K562 (cell line): ENCODE measurements at regions not wholly inside any gene's neighbourhood (a gene's known extent, or its start where the extent isn't known, plus 50 kb on each side); places are given as distances from the start of the nearest gene placed in this dataset.

Experiments used
- ATAC-seq: fragments of 200-7000 bp; cut with Tn5 transposase; 3 replicates; pipeline ENCODE4 v1.9.1; 2020; ENCODE audit warnings: moderate library complexity
- BruUV-seq: library from RNA; stranded (reverse); fragments of 400-500 nt; replicated peaks from 2 replicates; lab custom pipeline; 2021; lab: Mats Ljungman, UMichigan
- CTCF ChIA-PET: fragments of 300-600 bp; formaldehyde crosslinking; extraction: SDS; loops from one replicate; lab custom pipeline; 2021; ENCODE audit warnings: low intra/inter-chr PET ratio; lab: Yijun Ruan, JAX
- POLR2A ChIA-PET: fragments of 300-600, 350-650 bp; sonication (Branson Sonifier 250); formaldehyde crosslinking; extraction: SDS; loops from one replicate; lab custom pipeline; 2021; ENCODE audit warnings: antibody characterized with exemption, inconsistent platforms; lab: Yijun Ruan, JAX
- DNase-seq, 4 experiments: peaks; one replicate each; pipeline versions ENCODE4 v3.0.0 to v3.0.0-alpha.2; 2011 to 2018; ENCODE audit warnings: low spot score in 3 of 4, mixed read lengths in 3 of 4; ENCODE audit errors: extremely low read depth in 1 of 4
- FAIRE-seq: peaks from 2 replicates; lab custom pipeline; 2011; peaks lifted over from hg19 to GRCh38; lab: Jason Lieb, UNC
- H2AFZ ChIP-seq: 2 replicates; pipeline ENCODE4 v1.6.0; 2011; ENCODE audit warnings: low read depth, low read length, control low read depth, inconsistent platforms
- H3K27ac ChIP-seq: fragments of 200-600 bp; 3 replicates; pipeline ENCODE4 v1.8.0; 2011; ENCODE audit warnings: low read depth, mild to moderate bottlenecking, control low read depth, inconsistent platforms, low read length, moderate library complexity, mixed read lengths; ENCODE audit errors: extremely low read depth
- H3K27me3 ChIP-seq, 2 experiments: fragments of 300-600 bp in 1 of 2; 2 replicates in 1 of 2; 3 replicates in 1 of 2; pipeline versions ENCODE4 v1.6.0 to v1.8.0; 2011; ENCODE audit warnings: inconsistent platforms in 2 of 2, low read length in 2 of 2, mild to moderate bottlenecking in 1 of 2, mixed read lengths in 1 of 2, moderate library complexity in 1 of 2; ENCODE audit not compliant: control insufficient read depth in 2 of 2, insufficient read depth in 2 of 2
- H3K36me3 ChIP-seq: fragments of 300-600 bp; 3 replicates; pipeline ENCODE4 v1.8.0; 2011; ENCODE audit warnings: mild to moderate bottlenecking, low read length, inconsistent platforms; ENCODE audit not compliant: control insufficient read depth, insufficient read depth
- H3K4me1 ChIP-seq, 2 experiments: fragments of 200-600 bp in 1 of 2; replicated peaks in 1 of 2; 2 replicates in 1 of 2; 3 replicates in 1 of 2; pipeline versions ENCODE4 v1.5.1 to v1.8.0; 2011; ENCODE audit warnings: inconsistent platforms in 2 of 2, low read length in 2 of 2, mild to moderate bottlenecking in 1 of 2, mixed read lengths in 1 of 2, moderate library complexity in 1 of 2; ENCODE audit not compliant: control insufficient read depth in 2 of 2, insufficient read depth in 2 of 2
- H3K4me2 ChIP-seq: 2 replicates; pipeline ENCODE4 v1.6.1; 2011; ENCODE audit warnings: low read length, control low read depth, inconsistent platforms, mixed read lengths; ENCODE audit not compliant: insufficient read depth
- H3K4me3 ChIP-seq: fragments of 200-600 bp; sonication (generic), shearing (Covaris generic); 2 replicates; pipeline ENCODE4 v1.5.1; 2016; ENCODE audit warnings: control low read depth, inconsistent platforms
- H3K79me2 ChIP-seq: fragments of 200-600 bp; 3 replicates; pipeline ENCODE4 v1.8.0; 2011; ENCODE audit warnings: low read length, inconsistent platforms; ENCODE audit not compliant: control insufficient read depth, insufficient read depth
- H3K9ac ChIP-seq, 2 experiments: 2 replicates each; pipeline versions ENCODE4 v1.6.0 to v1.6.1; 2011; ENCODE audit warnings: low read depth in 2 of 2, low read length in 2 of 2, control low read depth in 1 of 2, inconsistent platforms in 1 of 2, mild to moderate bottlenecking in 1 of 2, mixed read lengths in 1 of 2; ENCODE audit not compliant: insufficient read depth in 1 of 2
- H3K9me1 ChIP-seq: one replicate; pipeline ENCODE4 v1.6.0; 2011; ENCODE audit warnings: inconsistent platforms, mild to moderate bottlenecking, low read length, moderate library complexity; ENCODE audit not compliant: control insufficient read depth, insufficient read depth
- H3K9me3 ChIP-seq: replicated peaks from 2 replicates; pipeline ENCODE4 v1.5.1; 2011; ENCODE audit warnings: low read depth, low read length, inconsistent platforms; ENCODE audit not compliant: control insufficient read depth, insufficient read depth
- H4K20me1 ChIP-seq: replicated peaks from 2 replicates; pipeline ENCODE4 v1.6.1; 2011; ENCODE audit warnings: low read length, inconsistent platforms, mixed read lengths; ENCODE audit not compliant: control insufficient read depth, insufficient read depth
- CBFA2T2 ChIP-seq: fragments of 450-650 bp; conservative IDR thresholded peaks from 2 replicates; pipeline ENCODE4 v1.6.1; 2017; ENCODE audit warnings: mild to moderate bottlenecking
- CREM ChIP-seq: IDR thresholded peaks from 2 replicates; pipeline ENCODE4 v1.6.1; 2014; ENCODE audit warnings: antibody characterized with exemption, low read depth
- GATAD2B ChIP-seq: fragments of 450-650 bp; IDR thresholded peaks from 2 replicates; pipeline ENCODE4 v1.6.1; 2017; ENCODE audit warnings: mild to moderate bottlenecking, borderline replicate concordance
- PHB2 ChIP-seq: fragments of 450-650 bp; IDR thresholded peaks from 2 replicates; pipeline ENCODE4 v1.6.1; 2017; ENCODE audit warnings: low read depth
- RAD51 ChIP-seq: fragments of 450-650 bp; IDR thresholded peaks from 2 replicates; pipeline ENCODE4 v1.7.1; 2016; ENCODE audit warnings: low read depth, mild to moderate bottlenecking, borderline replicate concordance
- REST ChIP-seq, 2 experiments: fragments of 450-650 bp; formaldehyde crosslinking in 1 of 2; IDR thresholded peaks; 2 replicates each; pipeline versions ENCODE4 v1.4.0 to v1.6.1; 2014 to 2020; ENCODE audit warnings: mild to moderate bottlenecking in 2 of 2, borderline replicate concordance in 1 of 2, low read depth in 1 of 2
- USF1 ChIP-seq: sonication (generic); formaldehyde crosslinking; IDR thresholded peaks from 2 replicates; pipeline ENCODE4 v1.9.0; 2022; ENCODE audit warnings: mild to moderate bottlenecking, missing genetic modification reagents
- ZNF507 ChIP-seq: conservative IDR thresholded peaks from 2 replicates; pipeline ENCODE4 v1.6.1; 2017; ENCODE audit warnings: missing genetic modification characterization, missing compliant biosample characterization
- ZNF830 ChIP-seq: fragments of 250-450 bp; sonication (Bioruptor Pico); IDR thresholded peaks from 2 replicates; pipeline ENCODE4 v1.5.0; 2021; ENCODE audit warnings: mild to moderate bottlenecking
- WGBS: fragments of 100-300 bp; shearing (Covaris generic); methylation state at CpG from one replicate; pipeline ENCODE4 v1.1.6; 2016; ENCODE audit warnings: low coverage, mixed read lengths; ENCODE audit not compliant: insufficient coverage; ENCODE audit errors: missing lambda C conversion rate; 5-methylcytosine and 5-hydroxymethylcytosine counted together
- in situ Hi-C: fragments of 300-500 bp; cut with MboI; formaldehyde crosslinking; loops from 4 replicates; pipeline ENCODE4 v1.15.0; 2018; ENCODE audit warnings: inconsistent platforms, mixed read lengths
- intact Hi-C: fragments of 100-400 bp; cut with micrococcal nuclease; formaldehyde crosslinking; loops from 2 replicates; pipeline ENCODE4 v1.14.2; 2022
- TF ChIP-seq, protein P1 (sequence below): fragments of 250-450 bp; sonication (Bioruptor Pico); IDR thresholded peaks from 2 replicates; pipeline ENCODE4 v1.5.0; 2021

DNA sequence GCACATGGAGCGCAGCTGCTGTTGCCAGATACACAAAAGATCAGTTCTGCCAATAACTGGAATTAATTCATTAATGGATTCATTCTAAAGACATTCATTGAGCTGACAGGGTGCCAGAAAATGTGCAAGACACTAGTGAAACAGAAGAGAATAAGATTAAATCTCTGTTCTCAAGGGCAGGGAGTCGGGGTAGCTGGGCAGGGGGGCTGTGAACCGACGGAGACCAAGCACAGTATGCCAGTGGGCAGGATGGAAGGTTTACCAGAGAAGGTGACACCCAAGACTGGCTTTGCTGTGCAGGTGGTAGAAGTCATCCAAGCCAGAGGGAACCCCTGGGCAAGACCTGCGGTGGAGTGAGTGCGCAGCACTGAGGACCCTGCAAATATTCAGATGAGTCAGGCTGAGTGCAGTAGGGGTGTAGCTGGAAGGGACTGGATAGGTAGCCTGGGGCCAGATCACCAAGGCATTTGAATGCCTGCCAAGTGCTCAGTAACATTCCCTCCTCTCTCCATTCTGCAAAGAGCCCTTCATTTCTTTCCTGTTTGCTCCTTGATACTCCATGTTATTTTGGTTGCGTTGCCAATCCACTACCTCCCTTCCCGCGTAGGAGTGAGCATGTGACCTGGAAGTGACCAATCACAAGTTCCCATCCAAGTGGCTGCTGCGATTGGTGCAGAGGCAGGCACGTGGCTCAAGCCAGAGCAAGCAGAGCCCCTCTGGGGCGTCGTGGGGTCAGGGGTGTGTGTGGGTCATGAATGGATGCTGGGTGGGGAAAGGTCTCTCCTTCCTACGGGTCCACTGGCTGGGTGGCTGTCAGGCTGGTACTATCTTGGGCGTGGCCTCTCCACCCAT is 413.1 kb downstream of the PTPRU start:
- whole genome bisulfite sequencing, result 2% methylated on average over 15 of the region's 15 CpGs
- Histone ChIP-seq H3K36me3 (no peaks in the 10 kb centered on the region), H3K27ac (no peak overlapping the region), H3K9ac (no peak overlapping the region), H3K27me3 (peaks cover 4 to 10% of the 10 kb centered on the region in 2 experiments; a peak in 3 of 5 replicates), H3K9me3 (no peaks in the 10 kb centered on the region), H2AFZ (peak overlapping the region; percentile 18; the same call in 1 of the 2 replicates), H3K4me1 (no peaks in the 10 kb centered on the region; a peak in 3 of 5 replicates), H3K4me2 (peak overlapping the region; percentile 17; the same call in 1 of the 2 replicates), H3K79me2 (no peaks in the 10 kb centered on the region), H4K20me1 (0 out of 2 replicates have a peak, but pooled peaks cover 7% of the 10 kb centered on the region), H3K9me1 (peaks cover 3% of the 10 kb centered on the region), H3K4me3 (no peak overlapping the region)
- DNase-seq (peak; percentile 19 to 56 (median 52)), ATAC-seq (peak; percentile 82), FAIRE-seq (no peak)
- intact Hi-C loops (no loop called here), in situ Hi-C loops (no loop called here)
- ChIA-PET POLR2A (interaction anchor here (0.7 kb wide), 1 partner anchor 372 kb away, joined by 3 read pairs; no protein-coding TSS in a partner anchor), CTCF (no interaction called here)
- BruUV-seq, result no TSS peak
- TF ChIP-seq REST (IDR thresholded peaks at IDR 0.05; ENCODE audit: borderline replicate concordance) (peak; percentile 35; the same call in 1 of the 2 replicates), REST (CRISPR knock-in tag; IDR thresholded peaks at IDR 0.05; ENCODE audit: low read depth) (no peak), PHB2 (no peak), CBFA2T2 (peak; percentile 54), CREM (no peak), ZNF507 (no peak), USF1 (CRISPR knock-in tag) (peak; percentile 87), ZNF830 (CRISPR knock-in tag) (no peak), GATAD2B (no peak), RAD51 (peak; percentile 92)
- TF ChIP-seq, protein P1, sequence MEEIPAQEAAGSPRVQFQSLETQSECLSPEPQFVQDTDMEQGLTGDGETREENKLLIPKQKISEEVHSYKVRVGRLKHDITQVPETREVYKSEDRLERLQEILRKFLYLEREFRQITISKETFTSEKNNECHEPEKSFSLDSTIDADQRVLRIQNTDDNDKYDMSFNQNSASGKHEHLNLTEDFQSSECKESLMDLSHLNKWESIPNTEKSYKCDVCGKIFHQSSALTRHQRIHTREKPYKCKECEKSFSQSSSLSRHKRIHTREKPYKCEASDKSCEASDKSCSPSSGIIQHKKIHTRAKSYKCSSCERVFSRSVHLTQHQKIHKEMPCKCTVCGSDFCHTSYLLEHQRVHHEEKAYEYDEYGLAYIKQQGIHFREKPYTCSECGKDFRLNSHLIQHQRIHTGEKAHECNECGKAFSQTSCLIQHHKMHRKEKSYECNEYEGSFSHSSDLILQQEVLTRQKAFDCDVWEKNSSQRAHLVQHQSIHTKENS (CRISPR knock-in tag), result no peak
